Colonic mucosa (tissue), 4 donors: ENCODE measurements at regions not wholly inside any gene's neighbourhood (a gene's known extent, or its start where the extent isn't known, plus 50 kb on each side); places are given as distances from the start of the nearest gene placed in this dataset.

Source experiments
- DNase-seq: peaks from one replicate; pipeline ENCODE4 v3.0.0-alpha.2; 2020
- H3K27ac ChIP-seq: fragments of 200-600 bp; one replicate; pipeline ENCODE4 v1.8.0; 2021
- H3K27me3 ChIP-seq: fragments of 200-600 bp; one replicate; pipeline ENCODE4 v1.8.0; 2021
- H3K36me3 ChIP-seq: fragments of 200-600 bp; one replicate; pipeline ENCODE4 v1.8.0; 2021
- H3K4me1 ChIP-seq: fragments of 200-600 bp; one replicate; pipeline ENCODE4 v1.8.0; 2021; ENCODE audit warnings: mild to moderate bottlenecking
- H3K4me3 ChIP-seq: fragments of 200-600 bp; one replicate; pipeline ENCODE4 v1.8.0; 2021
- H3K9ac ChIP-seq, 2 donors: one replicate each; pipeline ENCODE4 v1.7.0; 2013; ENCODE audit warnings: control low read depth in 2 of 2, low read depth in 2 of 2, low read length in 2 of 2
- H3K9me3 ChIP-seq: fragments of 200-600 bp; one replicate; pipeline ENCODE4 v1.8.0; 2021
- intact Hi-C: fragments of 100-400 bp; cut with DNase I; formaldehyde crosslinking; loops from one replicate; pipeline ENCODE4 v1.14.1; 2022
- TF ChIP-seq, protein P1 (sequence below): fragments of 200-600 bp; IDR thresholded peaks from one replicate; pipeline ENCODE4 v1.8.0; 2022; ENCODE audit warnings: antibody characterized with exemption, mild to moderate bottlenecking
- donor health status: healthy.
- donor health status: DM: no; HTN: no; CAD: no.
- donor health status: DM: no; HTN: no; CAD: no.

GRCh38 chr3:24773798-24774197 is 279.1 kb upstream of the THRB start:
- no peak overlapping the region for H3K9ac ChIP-seq
- H3K4me3 ChIP-seq: no peak overlapping the region
- intact Hi-C loops: loop anchor here (5.0 kb wide), 1 partner anchor 819 kb away; no protein-coding TSS in a partner anchor
- TF ChIP-seq, protein P1, sequence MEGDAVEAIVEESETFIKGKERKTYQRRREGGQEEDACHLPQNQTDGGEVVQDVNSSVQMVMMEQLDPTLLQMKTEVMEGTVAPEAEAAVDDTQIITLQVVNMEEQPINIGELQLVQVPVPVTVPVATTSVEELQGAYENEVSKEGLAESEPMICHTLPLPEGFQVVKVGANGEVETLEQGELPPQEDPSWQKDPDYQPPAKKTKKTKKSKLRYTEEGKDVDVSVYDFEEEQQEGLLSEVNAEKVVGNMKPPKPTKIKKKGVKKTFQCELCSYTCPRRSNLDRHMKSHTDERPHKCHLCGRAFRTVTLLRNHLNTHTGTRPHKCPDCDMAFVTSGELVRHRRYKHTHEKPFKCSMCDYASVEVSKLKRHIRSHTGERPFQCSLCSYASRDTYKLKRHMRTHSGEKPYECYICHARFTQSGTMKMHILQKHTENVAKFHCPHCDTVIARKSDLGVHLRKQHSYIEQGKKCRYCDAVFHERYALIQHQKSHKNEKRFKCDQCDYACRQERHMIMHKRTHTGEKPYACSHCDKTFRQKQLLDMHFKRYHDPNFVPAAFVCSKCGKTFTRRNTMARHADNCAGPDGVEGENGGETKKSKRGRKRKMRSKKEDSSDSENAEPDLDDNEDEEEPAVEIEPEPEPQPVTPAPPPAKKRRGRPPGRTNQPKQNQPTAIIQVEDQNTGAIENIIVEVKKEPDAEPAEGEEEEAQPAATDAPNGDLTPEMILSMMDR: peak; percentile 62
- H3K27ac ChIP-seq: no peak overlapping the region
- H3K36me3 ChIP-seq: no peaks in the 10 kb centered on the region
- no peaks in the 10 kb centered on the region for H3K9me3 ChIP-seq
- DNase-seq: peak; percentile 30
- H3K27me3 ChIP-seq: no peaks in the 10 kb centered on the region
- H3K4me1 ChIP-seq: no peaks in the 10 kb centered on the region

- no peak overlapping the region for H3K9ac ChIP-seq
- no peaks in the 10 kb centered on the region for H3K36me3 ChIP-seq
- no peaks in the 10 kb centered on the region for H3K4me1 ChIP-seq
- H3K9me3 ChIP-seq: no peaks in the 10 kb centered on the region
- DNase-seq: no peak
- H3K27me3 ChIP-seq: no peaks in the 10 kb centered on the region
- intact Hi-C loops: no loop called here
- H3K4me3 ChIP-seq: no peak overlapping the region
- TF ChIP-seq, protein P1: no peak
- H3K27ac ChIP-seq: no peak overlapping the region
These were observed 286.3 kb upstream of the THRB start for GRCh38 chr3:24780991-24781390.

GRCh38 chr3:24781454-24781853 is 286.8 kb upstream of the THRB start:
- Histone ChIP-seq H3K27me3 (no peaks in the 10 kb centered on the region), H3K4me3 (no peak overlapping the region), H3K27ac (no peak overlapping the region), H3K36me3 (no peaks in the 10 kb centered on the region), H3K9ac (no peak overlapping the region), H3K9me3 (no peaks in the 10 kb centered on the region), H3K4me1 (no peaks in the 10 kb centered on the region)
- TF ChIP-seq, protein P1: no peak
- intact Hi-C loops: no loop called here
- DNase-seq: no peak

DNA sequence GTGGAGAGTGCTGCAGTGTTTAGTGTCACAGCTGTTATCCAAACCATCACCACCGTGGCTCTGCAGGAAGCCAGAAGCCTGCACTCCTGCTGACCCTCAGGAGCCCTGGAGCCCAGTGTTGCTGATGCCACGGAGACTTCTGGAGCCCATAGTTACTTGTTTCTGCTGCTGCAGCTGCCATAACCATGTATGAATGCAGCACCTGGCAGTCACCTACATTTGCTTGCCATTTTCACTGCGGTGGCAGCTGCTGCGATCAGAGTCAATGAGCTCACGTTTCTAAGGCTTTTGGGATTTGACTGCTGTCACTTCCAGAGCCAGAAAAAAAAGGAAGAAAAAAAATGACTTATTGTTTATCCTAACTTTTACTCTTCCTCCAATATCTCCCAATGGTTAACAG is 299.2 kb upstream of the THRB start:
- DNase-seq: no peak
- H3K4me3 ChIP-seq: no peak overlapping the region
- H3K9me3 ChIP-seq: no peaks in the 10 kb centered on the region
- intact Hi-C loops: no loop called here
- no peak overlapping the region for H3K9ac ChIP-seq
- TF ChIP-seq, protein P1: no peak
- no peak overlapping the region for H3K27ac ChIP-seq
- no peaks in the 10 kb centered on the region for H3K4me1 ChIP-seq
- no peaks in the 10 kb centered on the region for H3K27me3 ChIP-seq
- H3K36me3 ChIP-seq: no peaks in the 10 kb centered on the region

DNA sequence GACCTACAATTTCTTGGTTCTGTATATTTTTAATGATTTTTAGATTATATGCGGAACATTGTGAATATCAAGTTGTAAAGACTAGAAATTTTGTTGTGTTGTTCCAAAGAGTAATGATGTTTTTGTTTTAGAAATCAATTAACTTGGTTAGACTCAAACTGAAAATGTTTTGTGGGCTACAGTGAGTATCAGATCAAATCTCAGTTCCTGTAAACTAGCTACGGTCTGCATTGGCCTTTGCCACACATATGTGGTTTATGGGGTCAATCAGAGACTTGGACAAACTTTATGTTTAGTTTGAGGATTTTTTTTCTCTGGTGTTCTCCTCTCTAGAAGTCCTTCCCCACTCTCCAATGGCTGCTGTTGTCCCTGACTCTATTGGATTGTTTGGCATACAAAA is 308.0 kb upstream of the THRB start:
- H3K4me3 ChIP-seq: no peak overlapping the region
- H3K9ac ChIP-seq: no peak overlapping the region
- H3K9me3 ChIP-seq: no peaks in the 10 kb centered on the region
- no peaks in the 10 kb centered on the region for H3K4me1 ChIP-seq
- H3K27ac ChIP-seq: no peak overlapping the region
- intact Hi-C loops: no loop called here
- TF ChIP-seq, protein P1: no peak
- DNase-seq: no peak
- H3K27me3 ChIP-seq: no peaks in the 10 kb centered on the region
- no peaks in the 10 kb centered on the region for H3K36me3 ChIP-seq

DNA sequence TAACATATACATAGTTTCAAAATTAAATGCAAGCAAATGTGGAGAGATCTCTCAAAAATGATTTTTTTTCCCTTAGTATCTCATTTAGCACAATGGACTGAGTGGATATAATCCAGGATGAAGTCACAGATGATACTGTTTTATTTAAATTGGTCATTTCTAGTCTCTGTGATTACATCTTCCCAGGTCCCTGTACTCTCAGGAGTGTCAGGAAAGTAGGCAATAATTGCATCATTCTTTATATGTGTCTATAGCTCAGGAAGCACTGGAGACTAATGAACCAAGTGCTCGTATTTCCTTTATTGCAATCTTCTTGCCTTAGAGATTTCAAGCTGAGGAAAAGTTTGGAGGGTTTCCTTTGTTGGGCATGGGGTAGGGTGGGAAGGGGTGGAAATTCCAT is 309.4 kb upstream of the THRB start:
- DNase-seq: no peak
- no peaks in the 10 kb centered on the region for H3K27me3 ChIP-seq
- H3K36me3 ChIP-seq: no peaks in the 10 kb centered on the region
- no peak overlapping the region for H3K9ac ChIP-seq
- TF ChIP-seq, protein P1: no peak
- intact Hi-C loops: no loop called here
- no peak overlapping the region for H3K27ac ChIP-seq
- no peak overlapping the region for H3K4me3 ChIP-seq
- H3K9me3 ChIP-seq: no peaks in the 10 kb centered on the region
- no peaks in the 10 kb centered on the region for H3K4me1 ChIP-seq
